RPMI7951 (cell line): ENCODE measurements at regions not wholly inside any gene's neighbourhood (a gene's known extent, or its start where the extent isn't known, plus 50 kb on each side); places are given as distances from the start of the nearest gene placed in this dataset.
"Not testable (repeated sequence)": the region's sequence is repeated elsewhere in the genome, so short reads cannot be mapped to it uniquely, and the experiment has no call there.

Experiments used
- DNase-seq: peaks from one replicate; pipeline ENCODE4 v3.0.0-alpha.2; 2012; ENCODE audit warnings: low read depth

- no peak for DNase-seq
Measured at GRCh38 chr1:196002906-196003305, 605.3 kb downstream of the KCNT2 start.

- not testable (repeated sequence) for DNase-seq
Measured at GRCh38 chr1:196002296-196002695, 605.9 kb downstream of the KCNT2 start.

GRCh38 chr1:196001188-196001587, 607.1 kb downstream of the KCNT2 start:
- no peak for DNase-seq

GRCh38 chr1:195999022-195999421, 609.2 kb downstream of the KCNT2 start:
- DNase-seq: no peak

GRCh38 chr1:195981448-195982139, 626.6 kb downstream of the KCNT2 start:
- DNase-seq: no peak

- no peak for DNase-seq
Measured at GRCh38 chr1:195979646-195980045, 628.6 kb downstream of the KCNT2 start.

- DNase-seq: no peak
Measured at GRCh38 chr1:195973311-195973904, 634.8 kb downstream of the KCNT2 start.

- no peak for DNase-seq
Measured at GRCh38 chr1:195971589-195971988, 636.7 kb downstream of the KCNT2 start.

GRCh38 chr1:195970209-195970608, 638.0 kb downstream of the KCNT2 start:
- no peak for DNase-seq

GRCh38 chr1:195965475-195965874, 642.8 kb downstream of the KCNT2 start:
- DNase-seq: no peak

GRCh38 chr1:195965036-195965435, 643.2 kb downstream of the KCNT2 start:
- DNase-seq: no peak

- DNase-seq: no peak
Measured at GRCh38 chr1:195964516-195964915, 643.7 kb downstream of the KCNT2 start.

- DNase-seq: no peak
Measured at GRCh38 chr1:195962051-195962450, 646.2 kb downstream of the KCNT2 start.

GRCh38 chr1:195960580-195960979, 647.7 kb downstream of the KCNT2 start:
- no peak for DNase-seq

GRCh38 chr1:195958131-195958530, 650.1 kb downstream of the KCNT2 start:
- DNase-seq: no peak

GRCh38 chr1:195956845-195957244, 651.4 kb downstream of the KCNT2 start:
- no peak for DNase-seq

GRCh38 chr1:195954848-195955247, 653.4 kb downstream of the KCNT2 start:
- DNase-seq: no peak

- DNase-seq: no peak
Measured at GRCh38 chr1:195951313-195951712, 656.9 kb downstream of the KCNT2 start.

- no peak for DNase-seq
Measured at GRCh38 chr1:195948123-195948895, 659.9 kb downstream of the KCNT2 start.

- no peak for DNase-seq
Measured at GRCh38 chr1:195946500-195946899, 661.7 kb downstream of the KCNT2 start.

GRCh38 chr1:195941795-195942194, 666.4 kb downstream of the KCNT2 start:
- no peak for DNase-seq

- no peak for DNase-seq
Measured at GRCh38 chr1:195941314-195941713, 666.9 kb downstream of the KCNT2 start.

- no peak for DNase-seq
Measured at GRCh38 chr1:195939844-195940243, 668.4 kb downstream of the KCNT2 start.
